ENCODE measurements at regions not wholly inside any gene's neighbourhood (a gene's known extent, or its start where the extent isn't known, plus 50 kb on each side); places are given as distances from the start of the nearest gene placed in this dataset.
"Not testable (repeated sequence)": the region's sequence is repeated elsewhere in the genome, so short reads cannot be mapped to it uniquely, and the experiment has no call there.

GRCh38 chr5:115751176-115751575 is 65.3 kb downstream of the CDO1 start:
- no peak for DNase-seq (ENCODE audit: low spot score)

GRCh38 chr5:115749016-115749415 is 67.4 kb downstream of the CDO1 start:
- no peak for DNase-seq (ENCODE audit: low spot score)

GRCh38 chr5:115739245-115739644 is 77.2 kb downstream of the CDO1 start:
- not testable (repeated sequence) for DNase-seq (ENCODE audit: low spot score)

GRCh38 chr5:115738830-115739229 is 77.6 kb downstream of the CDO1 start:
- no peak for DNase-seq (ENCODE audit: low spot score)

GRCh38 chr5:115737452-115737851 is 79.0 kb downstream of the CDO1 start:
- no peak for DNase-seq (ENCODE audit: low spot score)

GRCh38 chr5:115736690-115737005 is 79.8 kb downstream of the CDO1 start:
- no peak for DNase-seq (ENCODE audit: low spot score)

GRCh38 chr5:115736004-115736689 is 80.3 kb downstream of the CDO1 start:
- DNase-seq (ENCODE audit: low spot score), result no peak

- DNase-seq (ENCODE audit: low spot score), result peak; percentile 62
Observed at GRCh38 chr5:115735108-115735998, 81.1 kb downstream of the CDO1 start.

- DNase-seq (ENCODE audit: low spot score), result no peak
Observed at GRCh38 chr5:115733607-115734006, 82.9 kb downstream of the CDO1 start.

- no peak for DNase-seq (ENCODE audit: low spot score)
Observed at GRCh38 chr5:115732026-115732425, 84.4 kb downstream of the CDO1 start.

- no peak for DNase-seq (ENCODE audit: low spot score)
Observed at GRCh38 chr5:115725522-115725921, 90.9 kb downstream of the CDO1 start.

GRCh38 chr5:115723220-115723619 is 93.2 kb downstream of the CDO1 start:
- no peak for DNase-seq (ENCODE audit: low spot score)

GRCh38 chr5:115720888-115721287 is 95.1 kb upstream of the TMED7 start:
- DNase-seq (ENCODE audit: low spot score), result no peak

GRCh38 chr5:115718927-115719326 is 93.1 kb upstream of the TMED7 start:
- no peak for DNase-seq (ENCODE audit: low spot score)

GRCh38 chr5:115713408-115713807 is 87.6 kb upstream of the TMED7 start:
- DNase-seq (ENCODE audit: low spot score), result no peak

- no peak for DNase-seq (ENCODE audit: low spot score)
Observed at GRCh38 chr5:115709585-115709984, 83.7 kb upstream of the TMED7 start.

- DNase-seq (ENCODE audit: low spot score), result no peak
Observed at GRCh38 chr5:115708819-115709477, 83.1 kb upstream of the TMED7 start.

GRCh38 chr5:115703514-115703913 is 77.7 kb upstream of the TMED7 start:
- DNase-seq (ENCODE audit: low spot score), result no peak

GRCh38 chr5:115702025-115702424 is 76.2 kb upstream of the TMED7 start:
- no peak for DNase-seq (ENCODE audit: low spot score)

GRCh38 chr5:115699967-115700366 is 74.1 kb upstream of the TMED7 start:
- DNase-seq (ENCODE audit: low spot score), result no peak

GRCh38 chr5:115696141-115696650 is 70.4 kb upstream of the TMED7 start:
- no peak for DNase-seq (ENCODE audit: low spot score)

- no peak for DNase-seq (ENCODE audit: low spot score)
Observed at GRCh38 chr5:115695310-115695880, 69.6 kb upstream of the TMED7 start.
